ENCODE measurements at regions not wholly inside any gene's neighbourhood (a gene's known extent, or its start where the extent isn't known, plus 50 kb on each side); places are given as distances from the start of the nearest gene placed in this dataset.
A peak's percentile ranks its signal among the peaks of the same experiment; 100 is the strongest.

DNA sequence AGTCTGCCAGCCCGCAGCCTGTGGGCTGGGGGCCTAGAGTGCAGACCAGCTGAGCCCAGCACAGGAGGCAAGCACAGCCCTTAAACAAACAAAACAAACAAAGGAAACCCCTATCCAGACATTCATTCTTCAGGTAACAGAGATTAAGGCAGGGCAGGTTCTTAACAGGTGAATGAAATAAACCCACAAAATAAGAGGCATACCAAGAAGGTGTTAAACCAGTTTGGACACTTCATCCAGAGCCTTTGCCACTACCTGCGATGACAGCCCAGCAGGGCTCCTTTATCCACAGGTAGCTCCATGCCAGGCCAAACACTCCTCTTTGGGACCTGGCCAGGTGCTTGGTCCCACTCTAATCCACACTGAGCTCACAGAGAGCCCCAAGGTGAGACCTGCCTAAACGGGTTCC, 209.7 kb upstream of the SIX2 start:
- H3K27ac ChIP-seq = peak overlapping the region; percentile 72

DNA sequence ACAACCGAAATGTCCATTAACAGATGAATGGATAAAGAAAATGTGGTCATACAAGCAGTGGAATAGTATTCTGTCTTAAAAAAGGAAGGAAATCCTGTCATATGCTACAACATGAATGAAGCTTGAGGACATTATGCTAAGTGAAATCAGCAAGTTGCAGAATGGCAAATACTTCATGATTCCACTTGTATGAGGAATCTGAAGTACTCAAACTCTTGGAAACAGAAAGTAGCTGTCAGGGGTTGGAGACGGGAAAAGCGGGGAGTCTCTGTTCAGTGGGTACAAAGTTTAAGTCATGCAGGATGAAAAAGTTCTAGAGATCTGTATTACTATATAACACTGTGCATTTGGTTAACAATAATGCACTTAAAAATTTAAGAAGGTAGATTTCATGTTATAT, 209.0 kb upstream of the SIX2 start:
- TF ChIP-seq, protein P1, sequence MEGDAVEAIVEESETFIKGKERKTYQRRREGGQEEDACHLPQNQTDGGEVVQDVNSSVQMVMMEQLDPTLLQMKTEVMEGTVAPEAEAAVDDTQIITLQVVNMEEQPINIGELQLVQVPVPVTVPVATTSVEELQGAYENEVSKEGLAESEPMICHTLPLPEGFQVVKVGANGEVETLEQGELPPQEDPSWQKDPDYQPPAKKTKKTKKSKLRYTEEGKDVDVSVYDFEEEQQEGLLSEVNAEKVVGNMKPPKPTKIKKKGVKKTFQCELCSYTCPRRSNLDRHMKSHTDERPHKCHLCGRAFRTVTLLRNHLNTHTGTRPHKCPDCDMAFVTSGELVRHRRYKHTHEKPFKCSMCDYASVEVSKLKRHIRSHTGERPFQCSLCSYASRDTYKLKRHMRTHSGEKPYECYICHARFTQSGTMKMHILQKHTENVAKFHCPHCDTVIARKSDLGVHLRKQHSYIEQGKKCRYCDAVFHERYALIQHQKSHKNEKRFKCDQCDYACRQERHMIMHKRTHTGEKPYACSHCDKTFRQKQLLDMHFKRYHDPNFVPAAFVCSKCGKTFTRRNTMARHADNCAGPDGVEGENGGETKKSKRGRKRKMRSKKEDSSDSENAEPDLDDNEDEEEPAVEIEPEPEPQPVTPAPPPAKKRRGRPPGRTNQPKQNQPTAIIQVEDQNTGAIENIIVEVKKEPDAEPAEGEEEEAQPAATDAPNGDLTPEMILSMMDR (conservative IDR thresholded peaks at IDR 0.05) = no peak
- H3K27ac ChIP-seq = peak overlapping the region; percentile 72

More for the DNA sequence above, 209.7 kb upstream of the SIX2 start:
- TF ChIP-seq, protein P1 (conservative IDR thresholded peaks at IDR 0.05) = no peak

DNA sequence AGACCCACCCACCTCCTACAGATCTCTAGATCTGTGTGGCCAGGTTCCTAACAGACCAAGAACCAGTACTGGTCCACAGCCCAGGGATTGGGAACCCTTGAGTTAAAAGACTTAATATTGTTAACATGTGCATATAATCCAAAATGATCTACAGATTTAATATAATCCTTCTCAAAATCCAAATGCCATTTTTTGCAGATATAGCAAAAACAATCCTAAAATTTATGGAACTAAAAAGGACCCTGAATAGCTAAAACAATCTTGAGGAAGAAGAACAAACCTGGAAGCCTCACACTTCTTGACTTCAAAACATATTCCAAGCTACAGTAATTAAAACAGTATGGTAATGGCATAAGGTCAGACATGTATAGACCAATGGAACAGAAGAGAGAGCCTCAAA, 206.9 kb upstream of the SIX2 start:
- TF ChIP-seq, protein P1 (conservative IDR thresholded peaks at IDR 0.05) = no peak
- no peak overlapping the region for H3K27ac ChIP-seq

DNA sequence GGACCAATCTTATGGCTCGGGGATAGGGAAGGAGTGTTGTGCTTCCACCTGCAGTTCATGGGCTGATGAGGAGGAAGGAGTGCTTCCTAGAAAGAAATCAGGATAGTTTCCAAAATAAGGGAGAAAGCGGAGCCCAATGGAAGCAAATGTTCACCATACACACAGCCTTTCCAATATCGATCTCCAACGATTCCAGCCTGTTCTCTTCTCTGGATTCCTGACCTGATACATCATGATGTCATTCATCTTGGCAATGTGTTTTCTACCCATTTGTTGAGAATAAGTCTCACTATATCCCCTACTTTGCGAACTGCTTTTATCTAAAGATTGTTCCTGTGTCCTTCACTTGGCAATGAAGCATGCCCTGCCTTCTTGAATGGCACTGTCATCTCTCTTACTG, 205.3 kb upstream of the SIX2 start:
- no peak overlapping the region for H3K27ac ChIP-seq
- TF ChIP-seq, protein P1 (conservative IDR thresholded peaks at IDR 0.05) = no peak

DNA sequence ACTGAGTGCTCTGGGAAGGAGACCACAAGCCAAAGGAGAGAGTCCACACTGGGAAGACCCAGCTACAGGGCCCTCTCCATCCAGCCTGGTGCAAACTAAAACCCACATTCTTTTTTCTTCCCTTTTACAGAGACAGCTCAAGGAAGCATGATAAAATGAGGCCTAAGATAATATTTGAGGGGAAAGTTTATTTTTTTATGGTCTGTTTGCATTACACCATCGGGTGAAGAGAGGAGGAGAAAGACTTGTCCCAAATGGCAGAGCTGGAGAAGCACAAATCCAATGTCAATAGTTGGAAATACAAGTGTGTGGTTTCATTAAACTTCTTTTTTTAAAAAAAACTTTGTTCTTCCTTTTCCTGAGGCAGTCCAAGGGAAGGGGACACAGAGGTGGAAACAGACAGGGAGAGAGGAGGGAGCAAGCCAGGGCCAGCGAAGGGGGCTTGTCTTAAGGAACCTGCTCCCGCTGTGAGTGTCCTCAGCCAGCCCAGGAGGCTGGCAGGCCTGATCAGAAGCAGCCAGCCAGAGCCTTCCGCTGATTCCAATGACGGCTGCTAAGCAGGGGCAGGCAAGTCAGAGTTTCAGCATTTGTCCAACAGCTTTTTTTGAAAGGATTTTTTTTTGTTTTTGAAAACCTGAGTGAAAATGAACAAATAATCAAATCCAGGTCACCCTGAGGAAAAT, 203.8 kb upstream of the SIX2 start:
- no peak overlapping the region; the same call in 1 of the 2 replicates for H3K27ac ChIP-seq
- TF ChIP-seq, protein P1 (conservative IDR thresholded peaks at IDR 0.05) = no peak

DNA sequence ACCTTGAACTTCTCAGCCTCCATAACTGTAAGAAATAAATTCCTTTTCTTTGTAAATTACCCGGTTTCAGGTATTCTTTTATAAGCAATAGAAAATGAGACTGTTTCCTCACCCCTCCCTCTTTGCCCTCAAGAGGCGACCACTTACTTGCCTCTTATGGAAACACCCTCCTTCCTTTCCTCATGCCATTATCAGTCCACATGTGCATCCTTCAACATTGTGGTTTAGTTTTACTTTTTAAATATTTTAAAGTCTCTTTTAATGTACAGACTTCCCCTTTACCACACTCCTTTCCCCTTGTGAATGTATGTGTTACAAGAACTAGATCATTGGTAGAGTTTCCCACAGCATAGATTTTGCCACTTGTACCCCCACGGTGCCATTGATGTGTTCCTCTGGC, 202.4 kb upstream of the SIX2 start:
- TF ChIP-seq, protein P1 (conservative IDR thresholded peaks at IDR 0.05) = no peak
- no peak overlapping the region for H3K27ac ChIP-seq

DNA sequence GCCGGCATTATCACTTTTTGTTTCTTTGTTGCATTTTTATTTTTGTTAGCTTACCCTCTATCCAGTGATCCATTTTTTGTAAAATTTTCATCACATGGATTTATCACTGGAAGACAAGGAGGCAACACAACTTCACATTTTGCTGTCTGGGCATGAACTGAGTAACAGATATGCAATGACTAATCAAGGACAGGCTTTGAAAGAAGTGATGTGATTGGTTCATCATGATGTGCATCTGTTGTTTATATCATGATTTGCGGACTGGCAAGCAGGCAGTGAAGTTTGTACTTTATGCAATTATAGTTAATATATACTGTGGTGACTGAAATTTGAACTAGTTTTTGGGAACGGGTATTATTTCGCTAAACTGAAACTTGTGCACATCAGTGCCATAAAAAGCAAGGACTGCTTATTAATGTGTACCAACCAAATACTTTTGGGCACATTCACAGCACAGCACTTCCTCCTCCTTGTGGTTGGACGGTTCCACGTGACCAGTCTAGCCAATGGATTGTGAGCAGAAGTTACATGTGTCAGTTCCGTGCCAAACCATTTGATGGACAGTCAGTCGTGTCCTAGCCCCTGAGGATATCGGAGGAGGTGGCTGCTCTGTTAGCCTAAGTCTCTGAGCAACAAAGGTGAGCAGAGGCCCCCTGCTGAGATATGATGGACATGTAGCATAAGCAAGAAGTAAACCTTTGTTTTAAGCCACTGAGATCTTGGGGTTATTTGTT, 201.4 kb upstream of the SIX2 start:
- H3K27ac ChIP-seq = no peak overlapping the region
- TF ChIP-seq, protein P1 (conservative IDR thresholded peaks at IDR 0.05) = no peak

Data from VCaP (cell line).